K562 (cell line): ENCODE measurements at regions not wholly inside any gene's neighbourhood (a gene's known extent, or its start where the extent isn't known, plus 50 kb on each side); places are given as distances from the start of the nearest gene placed in this dataset.

ENCODE experiments used
- BCLAF1 ChIP-seq, 2 experiments: fragments of 450-650 bp in 1 of 2; IDR thresholded peaks; 2 replicates each; pipeline ENCODE4 v1.6.1; 2011 to 2017; ENCODE audit warnings: low read depth in 2 of 2, antibody characterized with exemption in 1 of 2, borderline replicate concordance in 1 of 2, low read length in 1 of 2, mild to moderate bottlenecking in 1 of 2, mixed read lengths in 1 of 2; ENCODE audit not compliant: control insufficient read depth in 1 of 2
- CBX3 ChIP-seq, 2 experiments: IDR thresholded peaks; 1 replicate in 1 of 2; 2 replicates in 1 of 2; pipeline ENCODE4 v1.6.1; 2012; ENCODE audit warnings: inconsistent platforms in 2 of 2, low read length in 2 of 2, borderline replicate concordance in 1 of 2, control low read depth in 1 of 2
- GATAD2B ChIP-seq: fragments of 450-650 bp; IDR thresholded peaks from 2 replicates; pipeline ENCODE4 v1.6.1; 2017; ENCODE audit warnings: mild to moderate bottlenecking, borderline replicate concordance
- HMGN3 ChIP-seq: IDR thresholded peaks from 2 replicates; pipeline ENCODE4 v1.6.1; 2011; ENCODE audit warnings: borderline replicate concordance, low read depth, mild to moderate bottlenecking, mixed read lengths, low read length; ENCODE audit not compliant: insufficient read length; ENCODE audit errors: extremely low read depth
- JUN ChIP-seq, 2 experiments: sonication (generic) in 1 of 2; formaldehyde crosslinking in 1 of 2; IDR thresholded peaks; 2 replicates each; pipeline versions ENCODE4 v1.6.1 to v1.8.0; 2012 to 2022; ENCODE audit warnings: borderline replicate concordance in 2 of 2, mild to moderate bottlenecking in 2 of 2, improper control_type of control experiment in 1 of 2, low read depth in 1 of 2, low read length in 1 of 2, missing genetic modification reagents in 1 of 2
- MLX ChIP-seq, 2 experiments: fragments of 450-650 bp in 1 of 2; sonication (generic) in 1 of 2; formaldehyde crosslinking; conservative IDR thresholded peaks; 2 replicates each; pipeline versions ENCODE4 v1.4.0 to v1.8.1; 2020 to 2022; ENCODE audit warnings: mild to moderate bottlenecking in 1 of 2, missing genetic modification reagents in 1 of 2
- NCOR1 ChIP-seq: fragments of 450-650 bp; IDR thresholded peaks from 2 replicates; pipeline ENCODE4 v1.6.1; 2016; ENCODE audit warnings: mild to moderate bottlenecking, moderate library complexity
- SMARCA4 ChIP-seq: fragments of 450-650 bp; IDR thresholded peaks from 2 replicates; pipeline ENCODE4 v1.6.1; 2016
- ZBTB34 ChIP-seq: fragments of 250-450 bp; sonication (Bioruptor Pico); IDR thresholded peaks from 2 replicates; pipeline ENCODE4 v1.8.0; 2021; ENCODE audit warnings: mild to moderate bottlenecking, moderate library complexity
- ZNF12 ChIP-seq: sonication (generic); formaldehyde crosslinking; IDR thresholded peaks from 2 replicates; pipeline ENCODE4 v1.4.0; 2020; ENCODE audit warnings: mild to moderate bottlenecking, missing genetic modification reagents
- ZNF224 ChIP-seq: sonication (generic); formaldehyde crosslinking; IDR thresholded peaks from 2 replicates; pipeline ENCODE4 v1.8.0; 2022; ENCODE audit warnings: mild to moderate bottlenecking, missing genetic modification reagents
- ZNF407 ChIP-seq: fragments of 450-650 bp; IDR thresholded peaks from 2 replicates; pipeline ENCODE4 v1.6.1; 2016; ENCODE audit warnings: low read depth
- ZNF778 ChIP-seq: fragments of 450-650 bp; formaldehyde crosslinking; IDR thresholded peaks from 2 replicates; pipeline ENCODE4 v1.4.0; 2020; ENCODE audit warnings: mild to moderate bottlenecking, moderate library complexity

- no peak for TF ChIP-seq JUN (IDR thresholded peaks at IDR 0.05; ENCODE audit: borderline replicate concordance, low read depth, low read length)
- no peak for TF ChIP-seq JUN (CRISPR knock-in tag; IDR thresholded peaks at IDR 0.05; ENCODE audit: borderline replicate concordance)
- TF ChIP-seq BCLAF1 (IDR thresholded peaks at IDR 0.05; ENCODE audit: borderline replicate concordance in 1 of 2, control insufficient read depth in 1 of 2, low read depth in 2 of 2, low read length in 1 of 2) = no peak
- TF ChIP-seq NCOR1 = no peak
- no peak for TF ChIP-seq ZNF12
- TF ChIP-seq ZNF778 = no peak
- no peak for TF ChIP-seq SMARCA4
- no peak for TF ChIP-seq CBX3 (IDR thresholded peaks at IDR 0.05; ENCODE audit: borderline replicate concordance in 1 of 2, low read length in 2 of 2)
- no peak for TF ChIP-seq HMGN3
- no peak for TF ChIP-seq GATAD2B
- TF ChIP-seq ZNF224 (CRISPR knock-in tag) = no peak
- TF ChIP-seq ZBTB34 = no peak
- no peak for TF ChIP-seq MLX (CRISPR knock-in tag; conservative IDR thresholded peaks at IDR 0.05)
- no peak for TF ChIP-seq ZNF407
Observed at GRCh38 chr6:108738684-108739416, 109.4 kb upstream of the ARMC2 start (continued).
